Thyroid gland (tissue), 4 donors: ENCODE measurements at regions not wholly inside any gene's neighbourhood (a gene's known extent, or its start where the extent isn't known, plus 50 kb on each side); places are given as distances from the start of the nearest gene placed in this dataset.

Experiments
- DNase-seq, 2 donors: peaks; one replicate each; pipeline ENCODE4 v3.0.0-alpha.2; 2019
- H3K27ac ChIP-seq, 3 donors: fragments of 200-600 bp; sonication (generic); 1 replicate in 2 of 3; 2 replicates in 1 of 3; pipeline ENCODE4 v1.5.1; 2016 to 2019; ENCODE audit warnings: mild to moderate bottlenecking in 1 of 3, moderate library complexity in 1 of 3
- H3K27me3 ChIP-seq: fragments of 200-600 bp; sonication (generic); one replicate; pipeline ENCODE4 v1.5.1; 2019
- H3K36me3 ChIP-seq, 2 donors: fragments of 200-600 bp; sonication (generic); one replicate each; pipeline ENCODE4 v1.5.1; 2016 to 2019
- H3K4me1 ChIP-seq, 2 donors: fragments of 200-600 bp; sonication (generic); one replicate each; pipeline ENCODE4 v1.5.1; 2017 to 2019
- H3K4me3 ChIP-seq, 3 donors: fragments of 200-600 bp; sonication (generic); replicated peaks in 1 of 3; 1 replicate in 2 of 3; 2 replicates in 1 of 3; pipeline ENCODE4 v1.5.1; 2016; ENCODE audit warnings: mild to moderate bottlenecking in 1 of 3
- H3K9me3 ChIP-seq: fragments of 200-600 bp; sonication (generic); one replicate; pipeline ENCODE4 v1.5.1; 2017
- CTCF ChIP-seq, 6 experiments: fragments of 200-600 bp in 3 of 6; fragments of 450-650 bp in 3 of 6; sonication (generic) in 3 of 6; IDR thresholded peaks; one replicate each; pipeline ENCODE4 v1.5.1; 2016 to 2019; ENCODE audit warnings: antibody characterized with exemption in 6 of 6, mild to moderate bottlenecking in 2 of 6, inconsistent platforms in 1 of 6, moderate library complexity in 1 of 6
- POLR2A ChIP-seq, 2 donors: fragments of 450-650 bp; IDR thresholded peaks; one replicate each; pipeline ENCODE4 v1.6.1; 2017; ENCODE audit warnings: antibody characterized with exemption in 2 of 2, mild to moderate bottlenecking in 2 of 2, moderate library complexity in 1 of 2
- WGBS, 2 donors: methylation state at CpG; one replicate each; pipeline ENCODE4 v1.1.5; 2017; 5-methylcytosine and 5-hydroxymethylcytosine counted together
- intact Hi-C: fragments of 100-400 bp; cut with DNase I; formaldehyde crosslinking; loops from one replicate; pipeline ENCODE4 v1.15.1; 2023

DNA sequence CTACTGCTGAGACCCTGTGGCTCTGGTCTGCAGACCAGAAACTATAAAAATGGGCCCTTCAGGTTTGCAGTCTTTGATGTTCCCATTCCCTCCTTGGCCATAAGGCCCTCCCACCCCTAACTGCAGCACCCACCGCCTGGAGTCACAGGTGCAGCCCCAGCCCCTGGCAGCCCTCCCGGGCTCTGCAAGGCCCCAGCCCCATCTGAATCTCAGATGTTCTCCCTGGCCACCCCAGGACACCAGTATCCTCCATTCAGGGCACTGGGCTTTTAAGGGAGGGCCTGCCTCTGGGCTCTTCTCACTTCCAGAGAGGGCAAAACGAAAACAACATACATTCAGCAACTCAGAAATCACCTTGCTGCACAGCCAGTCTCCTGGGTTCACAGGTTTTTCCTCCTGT, 107.7 kb upstream of the RET start:
- TF ChIP-seq POLR2A (IDR thresholded peaks at IDR 0.05) (no peak), CTCF (IDR thresholded peaks at IDR 0.05) (no peak)

DNA sequence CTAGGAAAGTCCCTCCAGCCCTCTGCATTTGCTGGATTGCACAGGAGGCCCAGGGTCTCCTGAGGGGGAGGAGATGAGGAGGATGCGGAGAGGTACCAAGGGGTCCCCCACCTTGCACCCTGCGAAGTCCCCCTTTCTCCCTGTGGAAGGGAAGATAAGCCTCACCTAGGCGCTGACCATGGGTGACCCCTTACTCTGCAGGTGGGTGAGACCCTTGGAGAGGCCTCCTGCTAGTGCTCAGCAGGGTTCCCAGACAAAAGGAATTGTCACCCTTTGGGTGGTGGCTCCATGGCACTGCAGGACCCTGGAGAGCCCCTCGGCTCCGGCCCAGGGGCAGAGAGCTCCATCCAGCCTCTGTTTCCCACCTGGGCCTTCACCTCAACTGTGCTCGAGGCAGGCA, 107.0 kb upstream of the RET start:
- WGBS, 2 donors, result 74 to 89% methylated on average over 3 to 6 of the region's 6 CpGs
- TF ChIP-seq POLR2A (IDR thresholded peaks at IDR 0.05) (no peak), CTCF (IDR thresholded peaks at IDR 0.05) (no peak)
- no peak for DNase-seq
- no peak overlapping the region for H3K27ac ChIP-seq
- no peaks in the 10 kb centered on the region for H3K9me3 ChIP-seq
- no peak overlapping the region for H3K4me3 ChIP-seq
- intact Hi-C loops, result no loop called here
- H3K27me3 ChIP-seq, result no peaks in the 10 kb centered on the region
- no peaks in the 10 kb centered on the region for H3K4me1 ChIP-seq
- H3K36me3 ChIP-seq, result no peaks in the 10 kb centered on the region

More for the DNA sequence above, 107.7 kb upstream of the RET start:
- H3K4me1 ChIP-seq, result no peaks in the 10 kb centered on the region
- H3K27ac ChIP-seq, result no peak overlapping the region
- intact Hi-C loops, result no loop called here
- whole genome bisulfite sequencing, 2 donors, result 66 to 78% methylated on average over 3 of the region's 3 CpGs
- no peaks in the 10 kb centered on the region for H3K36me3 ChIP-seq
- no peak overlapping the region for H3K4me3 ChIP-seq
- DNase-seq, result no peak
- no peaks in the 10 kb centered on the region for H3K27me3 ChIP-seq
- no peaks in the 10 kb centered on the region for H3K9me3 ChIP-seq

DNA sequence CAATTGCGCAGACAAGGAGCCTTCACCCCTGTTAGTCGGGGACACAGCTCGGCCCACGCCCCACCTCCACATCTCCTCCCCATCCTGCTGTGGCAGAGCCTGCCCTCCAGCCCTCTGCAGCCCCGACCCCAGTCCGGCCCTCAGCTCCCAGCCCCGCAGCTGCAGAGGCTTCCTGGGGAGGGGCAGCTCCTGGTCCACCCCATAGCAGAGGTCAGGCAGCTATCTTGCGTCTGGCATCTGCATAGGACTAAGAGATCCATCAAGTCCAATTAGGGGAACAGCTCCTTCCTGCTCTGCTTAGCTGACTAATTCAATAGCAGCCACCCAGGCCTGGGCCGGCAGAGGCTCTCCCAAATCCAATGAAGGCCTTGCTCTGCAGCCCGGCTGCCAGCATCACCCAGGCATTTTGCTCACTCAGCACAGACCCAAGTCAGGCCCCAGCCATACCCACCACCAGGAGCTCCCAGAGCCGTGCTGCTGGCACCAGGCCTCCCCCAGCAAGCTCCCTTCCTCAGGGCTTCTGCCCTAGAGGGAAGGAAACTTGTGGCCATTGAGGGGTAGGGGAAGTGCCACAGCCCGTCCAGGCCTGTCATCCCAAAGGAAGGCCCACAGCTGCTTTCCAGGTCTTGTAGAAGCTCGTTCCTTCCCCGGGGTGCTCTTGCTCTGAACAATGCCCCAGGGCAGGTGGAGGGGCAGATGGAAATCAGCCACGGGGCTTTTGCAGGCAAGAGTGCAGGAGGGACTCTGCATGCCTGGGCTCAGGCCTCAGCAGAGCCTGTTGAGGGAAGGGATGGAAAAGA, 106.2 kb upstream of the RET start:
- intact Hi-C loops, result no loop called here
- Histone ChIP-seq H3K27me3 (no peaks in the 10 kb centered on the region), H3K36me3 (no peaks in the 10 kb centered on the region), H3K4me1 (no peaks in the 10 kb centered on the region), H3K4me3 (no peak overlapping the region), H3K27ac (no peak overlapping the region), H3K9me3 (no peaks in the 10 kb centered on the region)
- TF ChIP-seq CTCF (IDR thresholded peaks at IDR 0.05) (no peak), POLR2A (IDR thresholded peaks at IDR 0.05) (no peak)
- WGBS, 2 donors, result 84 to 88% methylated on average over 6 to 13 of the region's 15 CpGs
- no peak for DNase-seq

GRCh38 chr10:42971251-42971599, 105.6 kb upstream of the RET start:
- H3K4me1 ChIP-seq, result no peaks in the 10 kb centered on the region
- intact Hi-C loops, result no loop called here
- no peaks in the 10 kb centered on the region for H3K36me3 ChIP-seq
- H3K27ac ChIP-seq, result no peak overlapping the region
- TF ChIP-seq POLR2A (IDR thresholded peaks at IDR 0.05), result no peak
- no peak for TF ChIP-seq CTCF (IDR thresholded peaks at IDR 0.05)
- H3K4me3 ChIP-seq, result no peak overlapping the region
- no peak for DNase-seq
- no peaks in the 10 kb centered on the region for H3K27me3 ChIP-seq
- WGBS, 2 donors, result 63 to 83% methylated on average over 4 of the region's 4 CpGs
- H3K9me3 ChIP-seq, result no peaks in the 10 kb centered on the region

- no peaks in the 10 kb centered on the region for H3K9me3 ChIP-seq
- no peak overlapping the region for H3K27ac ChIP-seq
- WGBS, 2 donors, result 82 to 86% methylated on average over 6 of the region's 6 CpGs
- intact Hi-C loops, result no loop called here
- DNase-seq, result no peak
- H3K4me3 ChIP-seq, result no peak overlapping the region
- no peaks in the 10 kb centered on the region for H3K36me3 ChIP-seq
- H3K4me1 ChIP-seq, result no peaks in the 10 kb centered on the region
- TF ChIP-seq POLR2A (IDR thresholded peaks at IDR 0.05) (no peak), CTCF (IDR thresholded peaks at IDR 0.05) (no peak)
- no peaks in the 10 kb centered on the region for H3K27me3 ChIP-seq
These were observed 103.9 kb upstream of the RET start for GRCh38 chr10:42972946-42973345.
